ENCODE measurements at regions not wholly inside any gene's neighbourhood (a gene's known extent, or its start where the extent isn't known, plus 50 kb on each side); places are given as distances from the start of the nearest gene placed in this dataset.

GRCh38 chr5:69006030-69006429, 87.8 kb upstream of the SLC30A5 start:
- no peak for TF ChIP-seq FOXP2 (optimal IDR thresholded peaks at IDR 0.05; ENCODE audit: borderline replicate concordance, extremely low read depth, extremely low read length, insufficient read depth)
- TF ChIP-seq POLR2AphosphoS5 (IDR thresholded peaks at IDR 0.05; ENCODE audit: low read depth, low read length) = no peak
- TF ChIP-seq, protein P1, sequence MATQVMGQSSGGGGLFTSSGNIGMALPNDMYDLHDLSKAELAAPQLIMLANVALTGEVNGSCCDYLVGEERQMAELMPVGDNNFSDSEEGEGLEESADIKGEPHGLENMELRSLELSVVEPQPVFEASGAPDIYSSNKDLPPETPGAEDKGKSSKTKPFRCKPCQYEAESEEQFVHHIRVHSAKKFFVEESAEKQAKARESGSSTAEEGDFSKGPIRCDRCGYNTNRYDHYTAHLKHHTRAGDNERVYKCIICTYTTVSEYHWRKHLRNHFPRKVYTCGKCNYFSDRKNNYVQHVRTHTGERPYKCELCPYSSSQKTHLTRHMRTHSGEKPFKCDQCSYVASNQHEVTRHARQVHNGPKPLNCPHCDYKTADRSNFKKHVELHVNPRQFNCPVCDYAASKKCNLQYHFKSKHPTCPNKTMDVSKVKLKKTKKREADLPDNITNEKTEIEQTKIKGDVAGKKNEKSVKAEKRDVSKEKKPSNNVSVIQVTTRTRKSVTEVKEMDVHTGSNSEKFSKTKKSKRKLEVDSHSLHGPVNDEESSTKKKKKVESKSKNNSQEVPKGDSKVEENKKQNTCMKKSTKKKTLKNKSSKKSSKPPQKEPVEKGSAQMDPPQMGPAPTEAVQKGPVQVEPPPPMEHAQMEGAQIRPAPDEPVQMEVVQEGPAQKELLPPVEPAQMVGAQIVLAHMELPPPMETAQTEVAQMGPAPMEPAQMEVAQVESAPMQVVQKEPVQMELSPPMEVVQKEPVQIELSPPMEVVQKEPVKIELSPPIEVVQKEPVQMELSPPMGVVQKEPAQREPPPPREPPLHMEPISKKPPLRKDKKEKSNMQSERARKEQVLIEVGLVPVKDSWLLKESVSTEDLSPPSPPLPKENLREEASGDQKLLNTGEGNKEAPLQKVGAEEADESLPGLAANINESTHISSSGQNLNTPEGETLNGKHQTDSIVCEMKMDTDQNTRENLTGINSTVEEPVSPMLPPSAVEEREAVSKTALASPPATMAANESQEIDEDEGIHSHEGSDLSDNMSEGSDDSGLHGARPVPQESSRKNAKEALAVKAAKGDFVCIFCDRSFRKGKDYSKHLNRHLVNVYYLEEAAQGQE (IDR thresholded peaks at IDR 0.05; ENCODE audit: insufficient read depth in 1 of 2, low read depth in 2 of 2, low read length in 2 of 2) = no peak
- no peak for TF ChIP-seq SIN3A (IDR thresholded peaks at IDR 0.05; ENCODE audit: borderline replicate concordance, insufficient read depth, low read length)

All from PFSK-1 (cell line).